ENCODE measurements at regions not wholly inside any gene's neighbourhood (a gene's known extent, or its start where the extent isn't known, plus 50 kb on each side); places are given as distances from the start of the nearest gene placed in this dataset.

DNA sequence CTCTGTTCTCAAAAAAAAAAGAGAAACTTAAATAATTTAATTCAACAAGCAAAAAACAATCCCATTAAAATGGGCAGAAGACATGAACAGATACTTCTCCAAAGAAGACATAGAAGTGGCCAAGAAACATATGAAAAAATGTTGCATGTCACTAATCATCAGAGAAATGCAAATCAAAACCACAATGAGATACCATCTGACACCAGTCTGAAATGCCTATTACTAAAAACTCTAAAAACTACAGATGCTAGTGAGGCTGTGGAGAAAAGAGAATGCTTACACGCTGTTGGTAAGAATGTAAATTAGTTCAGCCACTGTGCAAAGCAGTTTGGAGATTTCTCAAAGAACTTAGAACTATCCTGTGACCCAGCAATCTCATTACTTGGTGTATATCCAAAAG is 382.9 kb downstream of the OTOL1 start:
- DNase-seq (ENCODE audit: low spot score), result no peak
- TF ChIP-seq CTCF (IDR thresholded peaks at IDR 0.05; ENCODE audit: extremely low read depth, missing control alignments), result no peak

DNA sequence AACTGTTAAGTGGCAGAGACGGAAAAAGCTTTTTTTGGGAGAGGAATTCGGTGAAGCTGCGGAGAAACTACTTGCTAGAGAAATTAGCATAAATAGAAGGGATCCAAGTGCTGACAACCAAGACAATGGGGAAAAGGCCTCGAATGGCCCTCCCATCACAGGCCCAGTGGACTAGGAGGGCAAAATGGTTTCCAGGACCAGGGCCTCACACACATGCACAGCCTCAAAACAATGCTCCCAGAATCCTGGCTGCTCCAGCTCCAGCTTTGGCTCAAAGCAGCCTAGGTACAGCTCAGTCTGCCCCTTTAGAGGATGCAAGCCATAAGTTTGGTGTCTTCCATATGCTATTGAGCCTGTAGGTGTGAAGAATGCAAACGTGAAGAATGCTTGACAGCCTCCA is 388.2 kb downstream of the OTOL1 start:
- TF ChIP-seq CTCF (IDR thresholded peaks at IDR 0.05; ENCODE audit: extremely low read depth, missing control alignments), result no peak
- DNase-seq (ENCODE audit: low spot score), result no peak

DNA sequence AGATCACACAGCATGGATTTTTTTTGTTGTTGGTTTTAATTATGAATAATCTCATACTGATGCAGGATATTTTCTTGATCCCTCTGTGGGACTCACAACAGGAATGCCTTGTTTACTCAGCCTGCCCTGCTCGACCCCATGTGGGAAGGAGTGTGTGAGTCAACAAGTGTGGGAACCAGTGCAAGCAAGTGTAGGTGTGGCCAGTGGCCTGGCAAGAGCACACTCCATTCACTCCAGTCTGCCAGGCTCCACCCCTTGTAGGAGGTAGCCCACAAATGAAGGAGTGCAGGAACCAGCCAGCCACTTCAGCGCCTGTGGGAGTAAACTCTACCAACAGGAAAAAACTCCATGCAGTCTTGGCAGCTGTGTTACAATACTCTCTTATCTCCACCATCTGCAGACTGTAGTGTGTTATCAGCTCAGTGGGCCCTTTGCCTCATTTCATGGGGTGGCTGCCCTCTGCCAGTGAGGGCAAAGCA is 393.6 kb downstream of the OTOL1 start:
- TF ChIP-seq CTCF (IDR thresholded peaks at IDR 0.05; ENCODE audit: extremely low read depth, missing control alignments), result no peak
- no peak for DNase-seq (ENCODE audit: low spot score)

- no peak for TF ChIP-seq CTCF (IDR thresholded peaks at IDR 0.05; ENCODE audit: extremely low read depth, missing control alignments)
- no peak for DNase-seq (ENCODE audit: low spot score)
Measured at GRCh38 chr3:161893972-161894371, 397.4 kb downstream of the OTOL1 start.

DNA sequence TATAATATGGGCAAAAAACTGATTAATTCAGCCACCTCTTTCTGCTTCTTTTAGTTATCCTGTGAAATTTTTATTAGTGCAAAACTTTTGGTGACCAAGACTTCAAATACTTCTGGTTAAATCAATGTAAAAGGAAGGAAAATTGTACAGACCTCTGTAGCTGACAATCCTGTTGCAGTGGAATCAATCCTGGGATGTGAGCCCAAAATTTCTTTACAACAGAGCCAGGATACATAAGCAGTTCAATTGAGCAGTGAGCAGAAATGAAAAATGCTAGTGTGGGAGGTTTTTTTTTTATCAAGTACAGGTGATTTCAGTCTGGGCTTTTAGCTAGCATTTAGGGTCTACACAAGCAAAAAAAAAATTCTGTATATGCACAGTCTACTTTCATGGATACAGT is 398.0 kb downstream of the OTOL1 start:
- no peak for DNase-seq (ENCODE audit: low spot score)
- no peak for TF ChIP-seq CTCF (IDR thresholded peaks at IDR 0.05; ENCODE audit: extremely low read depth, missing control alignments)

- DNase-seq (ENCODE audit: low spot score), result no peak
- TF ChIP-seq CTCF (IDR thresholded peaks at IDR 0.05; ENCODE audit: extremely low read depth, missing control alignments), result no peak
Measured at GRCh38 chr3:161905520-161906132, 409.0 kb downstream of the OTOL1 start.

DNA sequence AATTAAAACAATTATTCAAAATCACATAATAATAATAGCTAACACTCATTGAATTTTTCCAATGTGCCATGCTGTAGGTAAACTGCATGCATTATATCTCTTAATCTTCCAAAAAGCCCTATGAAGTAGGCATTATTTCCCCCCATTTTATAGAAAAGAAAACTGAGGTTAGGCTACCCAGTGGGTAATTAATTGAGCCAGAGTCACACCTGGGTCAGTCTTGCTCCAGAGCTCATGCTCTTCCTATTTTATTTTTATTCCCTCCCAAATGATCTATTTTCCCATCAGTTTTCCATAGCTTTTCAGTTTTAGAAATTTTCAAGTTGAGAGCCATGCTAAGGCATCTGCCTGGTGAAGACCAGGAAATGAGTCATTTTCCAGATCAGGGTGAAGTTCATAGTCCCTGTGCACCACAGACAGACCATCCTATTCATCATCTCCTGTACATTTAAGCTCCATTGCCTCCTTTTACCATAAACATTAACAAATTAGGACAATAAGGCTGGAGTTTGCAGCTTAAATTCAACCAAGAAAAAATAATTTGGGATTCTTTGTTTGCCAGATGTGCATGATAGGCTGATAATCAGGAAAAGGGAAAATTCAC is 417.3 kb downstream of the OTOL1 start:
- DNase-seq (ENCODE audit: low spot score), result no peak
- no peak for TF ChIP-seq CTCF (IDR thresholded peaks at IDR 0.05; ENCODE audit: extremely low read depth, missing control alignments)
